ENCODE measurements at regions not wholly inside any gene's neighbourhood (a gene's known extent, or its start where the extent isn't known, plus 50 kb on each side); places are given as distances from the start of the nearest gene placed in this dataset.

GRCh38 chr5:108560581-108560980 is 178.7 kb upstream of the FBXL17 start:
- TF ChIP-seq ZNF384 (IDR thresholded peaks at IDR 0.05) = no peak
- no peak for TF ChIP-seq LEF1 (IDR thresholded peaks at IDR 0.05; ENCODE audit: borderline replicate concordance)
- no peak for TF ChIP-seq ARNT (IDR thresholded peaks at IDR 0.05)
- no peak for TF ChIP-seq SP1 (IDR thresholded peaks at IDR 0.05)
- no peak for TF ChIP-seq HDGF (IDR thresholded peaks at IDR 0.05; ENCODE audit: borderline replicate concordance)
- TF ChIP-seq FOXA1 (IDR thresholded peaks at IDR 0.05) = no peak
- no peak for TF ChIP-seq ELF4 (IDR thresholded peaks at IDR 0.05)
- TF ChIP-seq BHLHE40 (IDR thresholded peaks at IDR 0.05; ENCODE audit: borderline replicate concordance) = no peak
- TF ChIP-seq FOXK2 (IDR thresholded peaks at IDR 0.05) = no peak
- no peak for TF ChIP-seq CTBP1 (IDR thresholded peaks at IDR 0.05; ENCODE audit: borderline replicate concordance)
- TF ChIP-seq FOXM1 (IDR thresholded peaks at IDR 0.05; ENCODE audit: borderline replicate concordance) = no peak

All from HEK293T (cell line).